ENCODE measurements at regions not wholly inside any gene's neighbourhood (a gene's known extent, or its start where the extent isn't known, plus 50 kb on each side); places are given as distances from the start of the nearest gene placed in this dataset.

- no peak for TF ChIP-seq CTCF (IDR thresholded peaks at IDR 0.05)
- no peak for TF ChIP-seq EP300 (IDR thresholded peaks at IDR 0.05)
Measured at GRCh38 chrX:22486296-22486695, 213.6 kb downstream of the CBLL2 start.

All from esophagus muscularis mucosa (tissue), 3 donors.